ENCODE measurements at regions not wholly inside any gene's neighbourhood (a gene's known extent, or its start where the extent isn't known, plus 50 kb on each side); places are given as distances from the start of the nearest gene placed in this dataset.
"Not testable (repeated sequence)": the region's sequence is repeated elsewhere in the genome, so short reads cannot be mapped to it uniquely, and the experiment has no call there.

DNA sequence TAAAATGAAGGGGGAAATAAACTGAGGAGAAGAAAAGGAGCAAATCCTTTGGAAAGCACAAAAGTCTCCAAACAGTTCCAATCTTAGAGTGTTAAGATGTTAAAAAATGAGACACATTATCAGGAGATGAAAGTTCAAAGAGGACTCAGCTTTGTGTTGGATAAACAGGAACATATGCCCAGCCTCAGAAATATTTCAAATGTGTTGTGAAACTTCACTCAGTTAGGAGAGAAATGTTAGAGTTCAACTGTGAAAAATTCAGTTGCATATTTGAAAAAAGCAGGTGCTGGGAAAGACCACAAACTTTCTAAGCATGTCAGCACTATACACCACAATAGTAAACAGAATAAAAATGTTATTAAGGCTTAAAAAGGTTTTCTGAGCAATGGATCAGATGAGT is 136.8 kb upstream of the PRKD1 start:
- DNase-seq (ENCODE audit: low read depth): peak; percentile 85
- TF ChIP-seq, protein P1, sequence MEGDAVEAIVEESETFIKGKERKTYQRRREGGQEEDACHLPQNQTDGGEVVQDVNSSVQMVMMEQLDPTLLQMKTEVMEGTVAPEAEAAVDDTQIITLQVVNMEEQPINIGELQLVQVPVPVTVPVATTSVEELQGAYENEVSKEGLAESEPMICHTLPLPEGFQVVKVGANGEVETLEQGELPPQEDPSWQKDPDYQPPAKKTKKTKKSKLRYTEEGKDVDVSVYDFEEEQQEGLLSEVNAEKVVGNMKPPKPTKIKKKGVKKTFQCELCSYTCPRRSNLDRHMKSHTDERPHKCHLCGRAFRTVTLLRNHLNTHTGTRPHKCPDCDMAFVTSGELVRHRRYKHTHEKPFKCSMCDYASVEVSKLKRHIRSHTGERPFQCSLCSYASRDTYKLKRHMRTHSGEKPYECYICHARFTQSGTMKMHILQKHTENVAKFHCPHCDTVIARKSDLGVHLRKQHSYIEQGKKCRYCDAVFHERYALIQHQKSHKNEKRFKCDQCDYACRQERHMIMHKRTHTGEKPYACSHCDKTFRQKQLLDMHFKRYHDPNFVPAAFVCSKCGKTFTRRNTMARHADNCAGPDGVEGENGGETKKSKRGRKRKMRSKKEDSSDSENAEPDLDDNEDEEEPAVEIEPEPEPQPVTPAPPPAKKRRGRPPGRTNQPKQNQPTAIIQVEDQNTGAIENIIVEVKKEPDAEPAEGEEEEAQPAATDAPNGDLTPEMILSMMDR (conservative IDR thresholded peaks at IDR 0.05; ENCODE audit: low read depth, low read length): no peak
- H3K4me3 ChIP-seq (ENCODE audit: low read depth, low read length): no peak overlapping the region

DNA sequence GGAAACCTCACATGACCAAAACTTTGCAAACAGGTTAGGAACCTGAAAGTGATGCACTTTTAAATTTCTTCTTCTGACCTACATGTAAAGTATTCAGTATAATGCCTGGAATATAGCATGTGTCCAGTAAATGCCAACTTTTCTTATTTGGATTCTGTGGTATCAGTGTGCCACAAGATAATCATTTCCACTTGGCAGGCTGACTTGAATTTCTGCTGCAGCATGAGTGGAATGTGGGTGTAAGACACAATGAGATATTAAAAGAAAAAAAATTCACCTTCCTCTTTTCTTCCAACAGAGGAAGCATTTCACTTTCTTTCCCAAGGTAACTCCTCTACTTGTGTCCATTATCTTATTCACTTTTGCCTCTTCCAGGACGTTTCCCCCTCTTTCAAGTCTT is 141.9 kb upstream of the PRKD1 start:
- peak; percentile 13 for DNase-seq (ENCODE audit: low read depth)
- no peak overlapping the region for H3K4me3 ChIP-seq (ENCODE audit: low read depth, low read length)
- TF ChIP-seq, protein P1 (conservative IDR thresholded peaks at IDR 0.05; ENCODE audit: low read depth, low read length): no peak

DNA sequence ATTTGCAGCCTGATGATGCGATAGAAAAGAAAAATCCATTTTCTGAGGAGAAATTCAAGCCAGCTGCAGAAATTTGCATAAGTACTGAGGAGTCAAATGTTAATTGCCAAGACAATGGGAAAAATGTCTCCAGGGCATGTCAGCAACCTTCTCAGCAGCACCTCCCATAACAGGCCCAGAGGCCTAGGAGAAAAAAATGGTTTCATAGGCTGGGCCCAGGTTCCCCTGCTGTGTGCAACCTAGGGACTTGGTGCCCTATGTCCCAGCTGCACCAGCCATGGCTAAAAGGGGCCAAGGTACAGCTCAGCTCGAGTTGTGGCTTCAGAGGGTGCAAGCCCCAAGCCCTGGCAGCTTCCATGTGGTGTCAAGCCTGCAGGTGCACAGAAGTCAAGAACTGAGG is 144.8 kb upstream of the PRKD1 start:
- DNase-seq (ENCODE audit: low read depth); H3K4me3 ChIP-seq (ENCODE audit: low read depth, low read length): not testable (repeated sequence)

DNA sequence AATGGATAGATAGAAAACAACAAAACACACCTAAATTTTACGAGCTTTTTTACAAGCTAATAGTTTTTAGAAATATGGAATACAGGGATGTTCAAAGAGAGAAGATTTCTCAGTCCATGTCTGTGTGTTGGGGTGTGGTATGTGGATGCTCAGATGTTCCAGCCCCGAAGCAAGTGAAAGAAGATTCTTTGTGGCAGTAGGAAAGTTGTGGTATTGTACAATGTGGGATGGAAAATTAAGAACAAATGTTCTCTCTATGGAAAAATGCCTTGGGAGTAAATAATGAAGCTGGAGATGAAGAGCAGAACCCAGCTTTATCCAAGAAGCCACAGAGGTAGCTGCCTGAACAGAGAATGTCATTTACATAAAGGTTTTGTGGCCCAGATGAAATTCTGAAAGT is 150.3 kb upstream of the PRKD1 start:
- H3K4me3 ChIP-seq (ENCODE audit: low read depth, low read length): no peak overlapping the region
- TF ChIP-seq, protein P1 (conservative IDR thresholded peaks at IDR 0.05; ENCODE audit: low read depth, low read length): no peak
- no peak for DNase-seq (ENCODE audit: low read depth)

DNA sequence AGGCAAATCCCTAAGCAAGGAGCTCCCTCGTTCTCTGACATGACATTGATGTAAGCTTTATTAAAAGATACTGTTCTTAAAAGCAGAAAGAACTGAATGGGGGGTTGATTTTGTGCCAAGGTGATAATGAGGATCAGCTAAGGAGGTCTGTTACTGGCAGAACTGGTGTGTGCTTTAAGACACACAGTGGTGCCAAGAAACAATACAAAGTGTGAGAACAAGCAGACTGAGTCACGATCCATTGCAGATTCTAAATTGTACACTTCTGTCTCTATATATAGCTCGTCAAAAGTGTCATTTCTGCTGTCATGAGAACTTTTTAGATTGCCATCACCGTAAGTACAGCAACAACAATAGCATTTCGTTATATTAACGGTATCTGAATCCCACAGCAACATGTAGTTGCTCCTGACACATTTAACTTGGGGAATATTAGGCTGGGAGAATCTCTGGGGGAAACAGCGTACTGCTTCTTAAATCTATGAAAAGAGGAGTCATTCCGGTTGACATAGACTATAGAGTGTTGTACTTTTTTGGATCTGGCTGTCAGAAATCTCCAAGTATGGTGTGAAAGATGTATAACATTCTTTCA is 151.3 kb upstream of the PRKD1 start:
- TF ChIP-seq, protein P1 (conservative IDR thresholded peaks at IDR 0.05; ENCODE audit: low read depth, low read length): no peak
- no peak for DNase-seq (ENCODE audit: low read depth)
- no peak overlapping the region for H3K4me3 ChIP-seq (ENCODE audit: low read depth, low read length)

DNA sequence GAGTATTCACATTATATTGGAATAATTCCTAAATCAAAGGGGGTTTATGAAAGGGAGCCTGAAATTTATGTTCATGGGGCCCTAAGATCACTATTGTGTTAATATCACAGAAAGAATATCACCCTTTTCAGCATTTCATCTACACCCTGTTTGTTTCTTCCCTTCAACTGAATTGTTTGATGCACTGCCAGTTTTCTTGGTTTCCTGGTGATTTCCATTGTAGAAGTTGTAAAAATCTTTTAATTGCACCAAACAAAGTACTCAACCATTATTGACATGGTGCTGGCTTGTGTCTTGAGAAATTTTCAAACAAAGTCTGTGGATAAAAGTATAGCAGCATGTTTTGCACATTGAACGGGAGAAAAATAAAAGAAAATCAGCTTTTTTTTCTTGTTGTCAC is 154.8 kb upstream of the PRKD1 start:
- no peak overlapping the region for H3K4me3 ChIP-seq (ENCODE audit: low read depth, low read length)
- TF ChIP-seq, protein P1 (conservative IDR thresholded peaks at IDR 0.05; ENCODE audit: low read depth, low read length): no peak
- no peak for DNase-seq (ENCODE audit: low read depth)

DNA sequence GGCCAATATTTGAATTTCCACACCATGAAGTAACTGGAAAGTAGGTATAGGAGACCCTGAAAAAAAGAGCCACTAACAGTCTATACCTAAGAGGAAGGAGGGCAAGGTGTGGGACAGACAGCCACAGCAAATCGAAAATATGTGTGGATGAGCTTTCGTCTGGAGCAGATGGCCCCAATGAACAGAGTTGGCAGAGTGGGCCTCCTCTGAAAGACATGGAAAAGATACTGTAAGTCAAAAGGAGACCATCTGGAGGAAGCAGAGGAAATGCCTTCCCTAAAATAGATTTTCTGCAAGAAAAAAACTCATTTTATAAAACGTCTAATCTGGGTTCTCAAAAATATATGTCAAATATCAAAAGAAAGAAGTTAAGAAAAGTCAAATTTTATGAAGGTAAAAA is 157.2 kb upstream of the PRKD1 start:
- H3K4me3 ChIP-seq (ENCODE audit: low read depth, low read length): no peak overlapping the region
- TF ChIP-seq, protein P1 (conservative IDR thresholded peaks at IDR 0.05; ENCODE audit: low read depth, low read length): no peak
- no peak for DNase-seq (ENCODE audit: low read depth)

Measured in choroid plexus epithelial cell (primary cell).